Upper lobe of left lung (tissue), 4 donors: ENCODE measurements at regions not wholly inside any gene's neighbourhood (a gene's known extent, or its start where the extent isn't known, plus 50 kb on each side); places are given as distances from the start of the nearest gene placed in this dataset.

ENCODE experiments used
- EP300 ChIP-seq, 4 donors: sonication (generic); formaldehyde crosslinking; IDR thresholded peaks; one replicate each; pipeline ENCODE4 v1.5.1; 2017; ENCODE audit warnings: antibody characterized with exemption in 4 of 4, control low read depth in 2 of 4
- POLR2A ChIP-seq, 4 donors: fragments of 450-650 bp; IDR thresholded peaks; one replicate each; pipeline ENCODE4 v1.5.1; 2016 to 2017; ENCODE audit warnings: antibody characterized with exemption in 4 of 4, mild to moderate bottlenecking in 2 of 4
- POLR2AphosphoS5 ChIP-seq, 2 donors: sonication (generic); formaldehyde crosslinking; IDR thresholded peaks; one replicate each; pipeline ENCODE4 v1.5.1; 2017; ENCODE audit warnings: antibody characterized with exemption in 2 of 2
- TF ChIP-seq, protein P1 (sequence below), 6 experiments: fragments of 450-650 bp in 4 of 6; fragments of 200-600 bp in 2 of 6; sonication (generic) in 2 of 6; IDR thresholded peaks; one replicate each; pipeline ENCODE4 v1.5.1; 2016 to 2019; ENCODE audit warnings: antibody characterized with exemption in 6 of 6

DNA sequence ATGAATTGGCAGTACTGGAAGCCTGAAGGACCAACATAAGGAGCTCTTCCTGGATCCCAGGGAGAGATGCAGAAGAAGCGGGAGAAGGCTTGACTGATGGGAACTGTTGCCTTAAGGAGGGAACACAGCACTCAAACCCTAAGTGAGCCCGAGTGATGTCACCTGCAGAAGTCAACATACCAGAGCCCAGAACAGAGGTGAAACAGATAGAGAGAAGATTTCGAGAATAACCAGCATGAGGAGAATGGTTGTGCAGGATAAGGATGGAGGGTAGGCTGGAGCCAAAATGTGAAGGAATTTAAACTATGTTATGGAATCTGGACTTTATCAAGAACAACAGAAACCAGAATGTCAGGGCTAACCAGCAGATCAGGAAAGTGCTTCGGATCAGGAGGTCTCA is 463.1 kb upstream of the DDX18 start:
- TF ChIP-seq, protein P1, sequence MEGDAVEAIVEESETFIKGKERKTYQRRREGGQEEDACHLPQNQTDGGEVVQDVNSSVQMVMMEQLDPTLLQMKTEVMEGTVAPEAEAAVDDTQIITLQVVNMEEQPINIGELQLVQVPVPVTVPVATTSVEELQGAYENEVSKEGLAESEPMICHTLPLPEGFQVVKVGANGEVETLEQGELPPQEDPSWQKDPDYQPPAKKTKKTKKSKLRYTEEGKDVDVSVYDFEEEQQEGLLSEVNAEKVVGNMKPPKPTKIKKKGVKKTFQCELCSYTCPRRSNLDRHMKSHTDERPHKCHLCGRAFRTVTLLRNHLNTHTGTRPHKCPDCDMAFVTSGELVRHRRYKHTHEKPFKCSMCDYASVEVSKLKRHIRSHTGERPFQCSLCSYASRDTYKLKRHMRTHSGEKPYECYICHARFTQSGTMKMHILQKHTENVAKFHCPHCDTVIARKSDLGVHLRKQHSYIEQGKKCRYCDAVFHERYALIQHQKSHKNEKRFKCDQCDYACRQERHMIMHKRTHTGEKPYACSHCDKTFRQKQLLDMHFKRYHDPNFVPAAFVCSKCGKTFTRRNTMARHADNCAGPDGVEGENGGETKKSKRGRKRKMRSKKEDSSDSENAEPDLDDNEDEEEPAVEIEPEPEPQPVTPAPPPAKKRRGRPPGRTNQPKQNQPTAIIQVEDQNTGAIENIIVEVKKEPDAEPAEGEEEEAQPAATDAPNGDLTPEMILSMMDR (IDR thresholded peaks at IDR 0.05) = no peak
- TF ChIP-seq POLR2A (IDR thresholded peaks at IDR 0.05) (no peak), POLR2AphosphoS5 (IDR thresholded peaks at IDR 0.05) (no peak), EP300 (IDR thresholded peaks at IDR 0.05) (no peak)
